Natural killer cell (primary cell): ENCODE measurements at regions not wholly inside any gene's neighbourhood (a gene's known extent, or its start where the extent isn't known, plus 50 kb on each side); places are given as distances from the start of the nearest gene placed in this dataset.

Experiments used
- ATAC-seq, 3 donors: fragments of 150-1000 bp in 2 of 3; fragments of 200-7000 bp in 1 of 3; cut with Tn5 transposase; 1 replicate in 1 of 3; 2 replicates in 2 of 3; pipeline ENCODE4 v1.10.0; 2021; ENCODE audit warnings: mild to moderate bottlenecking in 2 of 3, moderate library complexity in 2 of 3
- DNase-seq, 2 donors: peaks; one replicate each; pipeline versions ENCODE4 v3.0.0 to v3.0.0-alpha.2; 2013 to 2021; ENCODE audit warnings: mixed read lengths in 1 of 2
- H3K27ac ChIP-seq: one replicate; pipeline ENCODE4 v1.5.1; 2013; ENCODE audit warnings: mild to moderate bottlenecking, low read length
- H3K27me3 ChIP-seq: one replicate; pipeline ENCODE4 v1.6.1; 2013; ENCODE audit warnings: low read length; ENCODE audit not compliant: control insufficient read depth, insufficient read depth
- H3K36me3 ChIP-seq: one replicate; pipeline ENCODE4 v1.6.1; 2013; ENCODE audit warnings: low read length; ENCODE audit not compliant: control insufficient read depth, insufficient read depth
- H3K4me1 ChIP-seq: one replicate; pipeline ENCODE4 v1.6.1; 2013; ENCODE audit warnings: low read length; ENCODE audit not compliant: control insufficient read depth, insufficient read depth
- H3K4me3 ChIP-seq: one replicate; pipeline ENCODE4 v1.5.1; 2013; ENCODE audit warnings: low read length
- H3K9me3 ChIP-seq: one replicate; pipeline ENCODE4 v1.6.1; 2013; ENCODE audit warnings: low read length; ENCODE audit not compliant: control insufficient read depth, insufficient read depth
- H3K27ac Mint-ChIP-seq, 2 donors: one replicate each; pipeline ENCODE4 v1.8.0; 2022; ENCODE audit warnings: mild to moderate bottlenecking in 2 of 2, mixed read lengths in 2 of 2, moderate library complexity in 1 of 2
- H3K27me3 Mint-ChIP-seq, 2 donors: one replicate each; pipeline ENCODE4 v1.8.0; 2022; ENCODE audit warnings: low read depth in 2 of 2, mixed read lengths in 2 of 2
- H3K36me3 Mint-ChIP-seq: one replicate; pipeline ENCODE4 v1.8.0; 2022; ENCODE audit warnings: mixed read lengths
- H3K4me1 Mint-ChIP-seq, 2 donors: one replicate each; pipeline ENCODE4 v1.8.0; 2022; ENCODE audit warnings: mixed read lengths in 2 of 2
- H3K4me3 Mint-ChIP-seq: one replicate; pipeline ENCODE4 v1.8.0; 2022; ENCODE audit warnings: mild to moderate bottlenecking, moderate library complexity, mixed read lengths
- H3K9me3 Mint-ChIP-seq, 2 donors: one replicate each; pipeline ENCODE4 v1.8.0; 2022; ENCODE audit warnings: mixed read lengths in 2 of 2
- WGBS: methylation state at CpG from one replicate; pipeline ENCODE4 v1.1.7; 2013; ENCODE audit warnings: missing lambda C conversion rate; ENCODE audit not compliant: insufficient coverage; 5-methylcytosine and 5-hydroxymethylcytosine counted together
- intact Hi-C: fragments of 100-400 bp; cut with micrococcal nuclease; formaldehyde crosslinking; loops from one replicate; pipeline ENCODE4 v1.14.2; 2022
- TF ChIP-seq, protein P1 (sequence below): fragments of 200-600 bp; IDR thresholded peaks from one replicate; pipeline ENCODE4 v1.8.0; 2022; ENCODE audit warnings: antibody characterized with exemption

- 69% methylated on average over 1 of the region's 1 CpG for WGBS
- H3K4me1 Mint-ChIP-seq = no peaks in the 10 kb centered on the region
- no peak overlapping the region for H3K4me3 Mint-ChIP-seq
- intact Hi-C loops = no loop called here
- DNase-seq = no peak
- peaks cover 17 to 29% of the 10 kb centered on the region in 2 donors for H3K9me3 Mint-ChIP-seq
- H3K27ac Mint-ChIP-seq = no peak overlapping the region
- ATAC-seq = no peak
- H3K36me3 ChIP-seq = no peaks in the 10 kb centered on the region
- no peak overlapping the region for H3K4me3 ChIP-seq
- H3K27ac ChIP-seq = no peak overlapping the region
- H3K9me3 ChIP-seq = peaks cover 4% of the 10 kb centered on the region
- no peaks in the 10 kb centered on the region for H3K27me3 ChIP-seq
- no peaks in the 10 kb centered on the region for H3K27me3 Mint-ChIP-seq
- TF ChIP-seq, protein P1, sequence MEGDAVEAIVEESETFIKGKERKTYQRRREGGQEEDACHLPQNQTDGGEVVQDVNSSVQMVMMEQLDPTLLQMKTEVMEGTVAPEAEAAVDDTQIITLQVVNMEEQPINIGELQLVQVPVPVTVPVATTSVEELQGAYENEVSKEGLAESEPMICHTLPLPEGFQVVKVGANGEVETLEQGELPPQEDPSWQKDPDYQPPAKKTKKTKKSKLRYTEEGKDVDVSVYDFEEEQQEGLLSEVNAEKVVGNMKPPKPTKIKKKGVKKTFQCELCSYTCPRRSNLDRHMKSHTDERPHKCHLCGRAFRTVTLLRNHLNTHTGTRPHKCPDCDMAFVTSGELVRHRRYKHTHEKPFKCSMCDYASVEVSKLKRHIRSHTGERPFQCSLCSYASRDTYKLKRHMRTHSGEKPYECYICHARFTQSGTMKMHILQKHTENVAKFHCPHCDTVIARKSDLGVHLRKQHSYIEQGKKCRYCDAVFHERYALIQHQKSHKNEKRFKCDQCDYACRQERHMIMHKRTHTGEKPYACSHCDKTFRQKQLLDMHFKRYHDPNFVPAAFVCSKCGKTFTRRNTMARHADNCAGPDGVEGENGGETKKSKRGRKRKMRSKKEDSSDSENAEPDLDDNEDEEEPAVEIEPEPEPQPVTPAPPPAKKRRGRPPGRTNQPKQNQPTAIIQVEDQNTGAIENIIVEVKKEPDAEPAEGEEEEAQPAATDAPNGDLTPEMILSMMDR = no peak
- H3K36me3 Mint-ChIP-seq = peaks cover 7% of the 10 kb centered on the region
- H3K4me1 ChIP-seq = no peaks in the 10 kb centered on the region
Observed at GRCh38 chr3:118057086-118057485, 977.6 kb downstream of the IGSF11 start.

DNA sequence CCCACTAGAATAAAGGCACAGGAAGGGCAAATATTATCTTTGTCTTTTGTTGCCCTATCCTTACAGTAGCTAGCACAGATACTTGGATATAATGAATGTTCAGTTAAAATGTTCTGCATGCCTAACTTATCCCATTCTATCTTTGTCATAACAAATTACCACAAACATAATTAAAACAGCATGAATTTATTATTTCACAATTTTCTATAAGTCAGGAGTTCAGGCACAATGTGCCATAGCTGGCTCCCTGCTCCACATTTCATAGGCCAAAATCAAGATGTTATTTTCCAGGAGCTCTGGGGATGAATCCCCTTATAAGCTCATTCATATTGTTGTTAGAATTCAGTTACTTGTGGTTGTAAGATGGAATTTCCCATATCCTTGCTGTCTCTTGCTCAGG, 975.5 kb downstream of the IGSF11 start:
- H3K27me3 Mint-ChIP-seq = no peaks in the 10 kb centered on the region
- peaks cover 7% of the 10 kb centered on the region for H3K36me3 Mint-ChIP-seq
- H3K9me3 Mint-ChIP-seq = peaks cover 17 to 24% of the 10 kb centered on the region in 2 donors
- H3K36me3 ChIP-seq = no peaks in the 10 kb centered on the region
- H3K27me3 ChIP-seq = no peaks in the 10 kb centered on the region
- H3K4me3 ChIP-seq = no peak overlapping the region
- no peaks in the 10 kb centered on the region for H3K4me1 Mint-ChIP-seq
- H3K27ac ChIP-seq = no peak overlapping the region
- intact Hi-C loops = no loop called here
- H3K4me3 Mint-ChIP-seq = no peak overlapping the region
- ATAC-seq (no peak), DNase-seq (no peak)
- H3K27ac Mint-ChIP-seq = no peak overlapping the region
- H3K4me1 ChIP-seq = no peaks in the 10 kb centered on the region
- TF ChIP-seq, protein P1 = no peak
- H3K9me3 ChIP-seq = peaks cover 4% of the 10 kb centered on the region

GRCh38 chr3:118067439-118067838, 967.2 kb downstream of the IGSF11 start:
- Histone ChIP-seq H3K36me3 (no peaks in the 10 kb centered on the region), H3K4me1 (no peaks in the 10 kb centered on the region), H3K9me3 (peaks cover 4% of the 10 kb centered on the region), H3K27me3 (no peaks in the 10 kb centered on the region), H3K4me3 (no peak overlapping the region), H3K27ac (no peak overlapping the region)
- Mint-ChIP-seq H3K36me3 (no peaks in the 10 kb centered on the region), H3K27me3 (no peaks in the 10 kb centered on the region), H3K9me3 (peaks cover 11 to 30% of the 10 kb centered on the region in 2 donors), H3K4me3 (no peak overlapping the region), H3K4me1 (no peaks in the 10 kb centered on the region), H3K27ac (no peak overlapping the region)
- no peak for ATAC-seq
- 81% methylated on average over 3 of the region's 4 CpGs for WGBS
- no peak for DNase-seq
- TF ChIP-seq, protein P1 = no peak
- intact Hi-C loops = no loop called here

- intact Hi-C loops = no loop called here
- no peak overlapping the region for H3K27ac Mint-ChIP-seq
Observed at GRCh38 chr3:118075873-118076272, 958.8 kb downstream of the IGSF11 start.

More at GRCh38 chr3:118075873-118076272, 958.8 kb downstream of the IGSF11 start:
- H3K4me1 ChIP-seq = no peaks in the 10 kb centered on the region
- no peaks in the 10 kb centered on the region for H3K4me1 Mint-ChIP-seq
- peaks cover 15 to 22% of the 10 kb centered on the region in 2 donors for H3K9me3 Mint-ChIP-seq
- ATAC-seq (no peak), DNase-seq (no peak)
- H3K4me3 Mint-ChIP-seq = no peak overlapping the region
- 83% methylated on average over 5 of the region's 6 CpGs for WGBS
- no peak overlapping the region for H3K4me3 ChIP-seq
- H3K27ac ChIP-seq = no peak overlapping the region
- TF ChIP-seq, protein P1 = no peak
- peaks cover 16% of the 10 kb centered on the region for H3K36me3 Mint-ChIP-seq
- H3K27me3 ChIP-seq = no peaks in the 10 kb centered on the region
- no peaks in the 10 kb centered on the region for H3K27me3 Mint-ChIP-seq
- H3K36me3 ChIP-seq = no peaks in the 10 kb centered on the region
- H3K9me3 ChIP-seq = peaks cover 18% of the 10 kb centered on the region
